ENCODE measurements at regions not wholly inside any gene's neighbourhood (a gene's known extent, or its start where the extent isn't known, plus 50 kb on each side); places are given as distances from the start of the nearest gene placed in this dataset.

DNA sequence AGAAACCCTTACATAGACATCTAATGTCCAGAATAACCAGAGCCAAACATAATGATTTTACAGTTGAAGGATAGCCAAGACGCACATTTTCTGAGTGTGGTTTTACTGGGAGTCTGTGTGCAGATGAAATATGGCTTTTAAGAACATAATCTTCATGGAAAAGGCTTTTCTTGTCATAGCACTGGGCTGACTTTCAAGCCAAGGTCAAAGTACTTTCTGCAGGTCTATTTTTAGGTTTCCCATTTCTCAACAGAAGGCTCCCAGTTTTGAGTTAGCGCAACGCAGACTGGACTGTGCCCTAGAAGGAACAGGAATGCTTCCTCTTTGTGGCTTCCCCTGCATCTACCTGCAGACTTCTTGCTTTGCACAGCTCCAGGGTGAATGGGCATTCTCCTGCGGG is 92.3 kb upstream of the UPP2 start:
- peak in 2 of 3 donors; percentile 36 to 54 for DNase-seq

DNA sequence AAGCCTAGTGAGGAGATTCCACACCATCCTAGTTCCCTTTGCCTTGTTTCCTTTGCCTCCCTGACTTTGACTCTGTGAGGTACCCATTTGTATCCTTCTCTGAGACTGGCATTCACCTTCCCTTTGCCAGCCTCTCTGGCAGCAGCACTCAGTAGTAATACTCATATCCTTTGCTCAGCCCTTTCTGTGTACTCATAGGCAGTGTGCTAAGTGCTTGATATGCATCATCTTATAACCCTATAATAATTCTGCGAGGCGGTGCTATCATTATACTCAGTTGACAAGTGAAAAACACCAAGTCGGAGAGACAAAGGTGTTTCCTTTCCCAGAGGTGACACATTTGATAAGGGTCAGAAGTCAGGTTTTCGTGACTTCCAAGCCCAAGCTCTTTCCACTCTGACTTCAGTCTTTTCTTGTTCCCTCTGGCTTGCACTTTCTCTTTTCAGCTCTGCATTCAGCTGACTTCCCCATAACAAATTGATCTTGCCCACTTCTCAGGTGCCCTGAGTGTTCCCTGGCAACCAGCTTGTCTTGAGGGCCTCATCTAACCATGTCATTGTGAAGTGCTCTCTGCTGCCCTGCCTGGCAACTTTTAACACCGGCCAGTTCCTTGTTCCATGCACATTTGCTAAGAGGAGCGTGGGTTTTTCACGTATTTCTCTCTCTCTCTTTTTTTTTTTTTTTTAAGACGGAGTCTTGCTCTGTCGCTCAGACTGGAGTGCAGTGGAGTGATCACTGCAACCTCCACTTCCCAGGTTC is 94.5 kb upstream of the UPP2 start:
- DNase-seq, result no peak

DNA sequence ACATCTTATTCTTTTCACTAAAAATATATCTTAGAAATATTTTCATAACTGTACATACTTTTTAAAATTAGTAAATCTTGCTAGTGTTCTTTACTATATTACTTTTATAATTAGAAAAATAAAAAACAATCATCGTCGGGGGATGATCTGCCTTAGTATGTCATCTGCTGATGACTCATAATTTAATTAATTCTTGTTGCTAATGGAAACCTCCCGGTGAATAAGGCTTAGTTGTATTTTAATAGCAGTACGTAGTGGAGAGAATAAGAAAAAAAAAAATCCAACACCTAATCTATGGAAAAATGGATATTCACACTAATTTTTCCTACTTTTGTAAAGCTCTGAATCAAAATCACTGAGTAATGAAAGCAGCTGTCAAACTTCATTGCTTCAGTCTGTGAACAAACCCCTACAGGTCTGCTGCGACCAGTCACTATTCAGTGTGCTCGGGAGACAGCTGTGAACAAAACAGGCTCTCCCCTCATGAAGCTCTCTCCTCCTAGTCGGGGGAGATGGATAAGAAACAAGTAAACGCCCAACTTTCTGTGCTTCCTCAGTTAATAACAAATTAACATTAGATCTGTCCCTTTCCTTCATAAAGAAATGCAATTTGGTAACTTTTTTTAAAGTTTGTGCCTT is 97.4 kb upstream of the UPP2 start:
- DNase-seq, result no peak

DNA sequence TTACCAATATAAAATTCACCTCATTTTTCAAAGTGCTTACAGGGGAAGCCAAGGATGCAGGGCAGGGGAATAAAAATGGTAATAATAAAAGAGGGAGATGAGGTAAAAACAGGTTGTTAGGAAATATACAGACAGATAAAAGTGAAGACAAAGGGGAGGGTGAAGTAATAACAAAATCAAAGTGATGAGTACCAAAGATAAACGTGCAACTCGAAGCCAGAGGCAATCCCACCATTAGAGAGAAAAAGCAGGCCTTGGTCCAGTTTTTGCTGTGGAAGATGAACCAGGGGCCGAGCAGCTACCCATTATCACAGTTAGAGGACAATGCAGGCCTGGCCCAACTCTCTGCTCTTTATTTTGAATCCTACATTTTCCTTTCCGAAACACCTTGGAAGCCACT is 99.6 kb upstream of the UPP2 start:
- DNase-seq, result no peak

DNA sequence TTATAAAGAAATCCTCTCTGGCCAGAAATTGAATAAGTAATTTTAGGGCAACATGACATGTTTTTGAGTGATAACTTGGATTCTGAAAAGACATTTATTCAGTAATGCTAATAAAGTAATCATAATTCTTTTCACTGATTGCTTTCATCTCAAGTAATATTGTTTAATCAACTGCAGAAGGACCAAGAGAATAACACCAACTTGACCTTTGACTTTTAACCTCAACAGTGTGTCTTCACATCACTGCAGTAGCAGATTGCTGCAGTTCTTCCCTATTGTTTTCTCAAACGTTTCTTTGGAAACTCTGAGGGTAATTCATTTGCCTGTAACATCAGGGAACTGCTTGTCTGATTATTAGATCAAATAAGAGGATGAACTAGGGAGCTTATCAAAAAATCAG is 104.9 kb upstream of the UPP2 start:
- no peak for DNase-seq

DNA sequence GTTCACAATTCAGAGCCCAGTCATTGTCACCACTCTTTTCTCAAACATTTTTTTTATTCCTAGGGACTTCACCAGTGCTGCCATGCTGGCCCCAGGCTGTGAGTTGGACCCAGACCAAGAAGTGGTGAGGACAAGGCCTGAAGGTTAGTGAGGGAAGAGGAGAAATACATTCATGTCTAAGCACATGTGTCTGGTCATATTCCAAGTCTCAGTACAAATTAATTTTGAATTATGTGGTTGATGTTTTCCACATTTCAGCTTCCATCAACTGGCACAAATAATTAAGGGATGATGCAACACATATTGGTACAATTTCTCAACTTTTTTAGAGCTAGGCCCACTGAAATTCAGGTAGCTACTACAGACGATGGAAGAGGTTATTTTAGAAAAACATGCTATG is 106.6 kb upstream of the UPP2 start:
- DNase-seq, result no peak

DNA sequence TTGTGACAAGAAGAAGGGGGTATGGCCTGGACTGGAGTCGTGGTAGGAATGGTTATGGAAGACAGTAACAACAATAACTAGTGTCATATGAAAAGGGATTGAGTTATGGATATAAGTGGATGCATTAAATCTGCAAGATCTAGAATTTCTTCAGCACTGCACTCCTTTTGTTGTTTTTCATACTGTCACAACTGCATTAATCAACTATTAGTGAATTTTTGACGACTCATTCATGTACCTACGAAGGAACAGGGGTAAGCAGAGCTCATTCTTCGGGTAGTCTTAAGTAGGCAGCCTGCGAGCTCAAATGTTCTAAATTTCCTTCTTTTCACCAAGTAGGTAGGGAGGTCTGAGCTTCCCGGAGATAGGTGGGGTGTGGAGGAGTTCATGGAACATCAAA is 109.7 kb upstream of the UPP2 start:
- DNase-seq, result no peak

DNA sequence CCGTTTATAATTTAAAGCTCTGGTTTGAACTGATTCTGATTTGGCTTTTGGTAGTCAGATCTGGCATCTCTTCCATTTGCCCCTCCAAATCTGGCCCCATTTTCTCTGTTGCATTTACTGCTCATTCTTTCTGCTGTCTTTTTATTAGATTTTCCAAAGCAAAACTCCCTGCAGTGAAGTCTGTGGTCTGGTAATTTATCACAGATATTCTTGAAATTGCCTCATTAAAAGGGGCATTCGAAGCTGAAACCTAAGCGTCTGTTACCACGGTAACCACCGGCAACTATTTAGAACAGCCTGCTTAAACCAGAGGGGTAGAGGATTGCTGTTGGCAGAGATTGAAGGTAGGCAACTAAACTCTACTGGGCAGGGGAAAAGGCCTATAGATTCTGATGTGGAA is 111.5 kb upstream of the UPP2 start:
- DNase-seq, result no peak

DNA sequence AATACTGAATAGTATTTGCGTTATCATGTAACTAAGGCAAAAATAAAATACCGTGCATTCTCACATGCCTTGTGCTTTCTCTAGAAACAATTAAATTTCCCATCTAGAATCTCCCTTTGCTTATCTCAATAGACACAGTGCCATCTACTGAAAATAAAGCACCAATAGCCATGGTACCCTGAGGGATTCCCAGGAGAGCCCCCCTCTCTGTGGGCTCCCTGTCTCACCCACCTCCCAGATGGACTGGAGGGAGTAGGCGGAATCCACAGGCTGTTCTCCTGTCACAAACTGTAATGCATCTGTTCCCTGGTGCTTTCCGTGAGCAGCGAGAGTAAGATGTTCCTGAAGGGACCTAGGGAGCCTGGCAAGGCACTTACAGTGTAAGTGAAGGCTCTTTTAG is 112.4 kb upstream of the UPP2 start:
- DNase-seq, result no peak

DNA sequence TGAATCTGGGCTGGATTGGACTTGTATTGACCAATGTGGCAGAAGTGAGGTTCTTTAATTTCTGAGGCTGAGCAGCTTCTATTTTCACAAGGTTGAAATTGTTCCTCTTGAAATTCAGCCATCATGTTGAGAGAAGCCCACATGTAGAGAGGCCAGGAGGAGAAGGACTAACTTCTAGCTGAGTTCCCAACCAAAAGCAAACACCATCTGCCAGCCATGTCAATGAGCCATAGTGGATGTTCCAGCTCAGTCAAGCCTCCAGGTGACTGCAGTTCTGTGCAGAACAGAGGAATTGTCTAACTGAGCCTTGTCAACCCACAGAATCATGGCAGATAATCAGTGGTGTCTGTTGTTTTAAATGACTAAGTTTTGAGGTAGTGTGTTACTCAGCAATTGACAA is 110.6 kb upstream of the ACVR1 start:
- DNase-seq, result no peak

DNA sequence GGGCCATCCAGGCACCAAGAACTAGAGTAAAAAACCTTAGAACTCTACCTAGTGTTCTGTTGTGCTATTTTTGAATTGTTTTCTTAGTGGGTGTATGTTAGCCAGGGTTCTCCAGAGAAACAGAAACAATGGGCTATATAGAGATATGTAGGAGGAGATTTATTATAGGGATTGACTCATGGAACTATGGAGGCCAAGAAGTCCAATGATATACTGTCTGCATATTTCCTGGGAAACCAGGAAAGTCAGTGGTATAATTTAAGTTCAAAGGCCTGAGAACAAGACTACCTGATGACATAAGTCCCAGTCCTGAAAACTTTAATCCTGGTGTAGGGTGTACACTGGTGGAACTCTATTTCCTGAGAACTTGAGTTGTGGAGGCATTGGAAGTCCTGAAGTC is 108.7 kb upstream of the ACVR1 start:
- no peak for DNase-seq

DNA sequence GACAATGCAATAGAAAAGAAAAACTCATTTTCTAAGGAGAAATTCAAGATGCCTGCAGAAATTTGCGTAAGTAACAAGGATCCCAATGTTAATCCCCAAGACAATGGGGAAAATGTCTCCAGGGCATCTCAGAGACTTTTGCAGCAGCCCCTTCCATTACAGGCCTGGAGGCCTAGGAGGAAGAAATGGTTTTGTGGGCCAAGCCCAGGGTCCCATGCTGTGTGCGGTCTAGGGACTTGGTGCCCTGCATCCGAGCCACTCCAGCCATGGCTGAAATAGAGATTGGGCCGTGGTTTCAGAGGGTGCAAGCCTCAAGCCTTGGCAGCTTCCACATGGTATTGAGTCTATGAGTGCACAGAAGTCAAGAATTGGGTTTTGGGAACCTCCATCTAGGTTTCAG is 103.9 kb upstream of the ACVR1 start:
- DNase-seq, result no peak

DNA sequence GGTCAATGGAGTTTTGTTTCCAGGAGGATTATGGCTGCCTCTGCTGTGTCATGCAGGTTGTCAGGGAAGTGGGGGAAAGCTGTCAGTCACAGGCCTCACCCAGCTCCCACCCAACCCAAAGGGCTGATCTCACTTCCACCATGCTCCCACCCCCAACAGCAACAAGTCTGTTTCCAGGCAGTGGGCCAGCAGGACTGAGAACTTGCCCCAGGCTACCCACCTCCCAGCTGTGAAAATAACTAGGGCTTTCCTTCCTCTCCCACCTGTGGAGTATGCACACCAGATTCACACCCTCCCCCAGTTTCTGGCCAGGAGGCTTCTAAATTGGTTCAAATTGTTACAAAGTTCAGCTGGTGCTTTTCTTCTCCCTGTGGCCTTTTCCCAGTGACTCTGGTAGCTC is 95.6 kb upstream of the ACVR1 start:
- DNase-seq, result no peak

DNA sequence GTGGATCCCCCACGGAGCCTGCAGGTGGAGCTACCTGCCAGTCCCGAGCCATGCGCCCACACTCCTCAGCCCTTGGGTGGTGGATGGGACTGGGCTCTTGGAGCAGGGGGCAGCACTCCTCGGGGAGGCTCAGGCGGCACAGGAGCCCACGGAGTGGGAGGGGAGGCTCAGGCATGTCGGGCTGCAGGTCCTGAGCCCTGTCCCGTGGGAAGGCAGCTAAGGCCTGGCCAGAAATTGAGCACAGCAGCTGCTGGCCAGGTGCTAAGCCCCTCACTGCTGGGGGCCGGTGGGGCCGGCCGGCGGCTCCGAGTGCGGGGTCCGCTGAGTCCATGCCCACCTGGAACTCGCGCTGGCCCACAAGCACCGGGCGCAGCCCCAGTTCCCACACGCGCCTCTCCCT is 91.7 kb upstream of the ACVR1 start:
- DNase-seq, result no peak

DNA sequence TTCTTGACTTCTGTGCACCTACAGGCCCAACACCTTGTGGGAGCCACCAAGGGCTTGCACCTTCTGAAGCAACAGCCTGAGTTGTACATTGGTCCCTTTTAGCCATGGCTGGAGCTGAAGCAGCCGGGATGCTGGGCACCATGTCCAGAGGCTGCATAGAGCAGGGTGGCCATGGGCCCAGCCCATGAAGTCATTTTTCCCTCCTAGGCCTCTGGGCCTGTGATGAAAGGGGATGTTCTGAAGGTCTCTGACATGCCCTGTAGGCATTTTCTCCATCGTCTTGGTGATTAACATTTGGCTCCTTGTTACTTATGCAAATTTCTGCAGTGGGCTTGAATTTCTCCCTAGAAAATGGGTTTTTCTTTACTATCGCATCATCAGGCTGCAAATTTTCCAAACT is 83.1 kb upstream of the ACVR1 start:
- DNase-seq, result no peak

DNA sequence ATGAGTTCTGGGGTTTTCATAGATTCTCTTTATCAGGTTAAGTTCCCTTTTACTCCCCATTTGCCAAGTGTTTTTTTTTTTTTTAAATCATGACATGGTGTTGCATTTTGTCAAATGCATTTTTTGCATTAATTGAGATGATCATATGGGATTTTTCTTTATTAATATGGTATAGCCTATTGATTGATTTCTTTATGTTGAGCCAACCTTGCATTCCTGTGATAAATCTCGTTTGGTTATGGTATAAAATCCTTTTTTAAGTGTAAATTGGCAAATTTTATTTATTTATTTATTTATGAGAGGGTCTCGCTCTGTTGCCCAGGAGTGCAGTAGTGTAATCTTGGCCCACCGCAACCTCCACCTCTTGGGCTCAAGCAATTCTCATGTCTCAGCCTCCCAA is 81.5 kb upstream of the ACVR1 start:
- DNase-seq, result no peak

DNA sequence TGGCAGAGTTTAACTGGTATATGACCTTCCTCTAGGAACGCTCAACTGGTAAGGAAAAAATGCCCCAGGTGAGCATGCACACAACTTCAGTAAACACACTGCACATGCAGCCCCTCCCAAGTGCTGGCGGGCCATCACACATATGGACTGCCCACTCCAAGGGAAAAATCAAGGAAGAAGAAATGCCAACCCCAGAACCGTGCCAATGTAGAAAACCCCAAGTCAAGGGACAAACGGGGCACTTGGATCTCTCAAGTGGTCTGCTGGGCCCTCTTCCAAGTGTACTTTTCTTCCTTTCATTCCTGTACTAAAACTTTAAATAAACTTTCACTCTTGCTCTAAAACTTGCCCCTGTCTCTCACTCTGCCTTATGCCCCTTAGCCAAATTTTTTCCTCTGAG is 76.4 kb upstream of the ACVR1 start:
- DNase-seq, result no peak

DNA sequence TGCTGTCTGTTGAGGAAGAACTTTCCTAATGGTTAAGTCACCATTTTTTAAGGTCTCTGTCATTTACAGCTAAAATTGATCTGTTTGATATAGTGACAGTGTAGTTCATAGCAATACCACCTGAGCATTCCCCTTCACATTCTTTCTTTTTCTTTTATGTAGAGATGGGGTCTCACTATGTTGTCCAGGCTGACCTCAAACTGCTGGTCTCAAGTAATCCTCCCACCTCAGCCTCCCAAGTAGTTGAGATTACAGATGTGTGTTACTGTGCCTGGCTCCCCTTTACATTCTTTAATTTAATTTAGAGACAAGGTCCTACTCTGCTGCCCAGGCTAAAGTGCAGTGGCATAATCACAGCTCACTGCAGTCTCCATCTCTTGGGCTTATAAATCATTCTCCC is 72.7 kb upstream of the ACVR1 start:
- DNase-seq, result no peak

DNA sequence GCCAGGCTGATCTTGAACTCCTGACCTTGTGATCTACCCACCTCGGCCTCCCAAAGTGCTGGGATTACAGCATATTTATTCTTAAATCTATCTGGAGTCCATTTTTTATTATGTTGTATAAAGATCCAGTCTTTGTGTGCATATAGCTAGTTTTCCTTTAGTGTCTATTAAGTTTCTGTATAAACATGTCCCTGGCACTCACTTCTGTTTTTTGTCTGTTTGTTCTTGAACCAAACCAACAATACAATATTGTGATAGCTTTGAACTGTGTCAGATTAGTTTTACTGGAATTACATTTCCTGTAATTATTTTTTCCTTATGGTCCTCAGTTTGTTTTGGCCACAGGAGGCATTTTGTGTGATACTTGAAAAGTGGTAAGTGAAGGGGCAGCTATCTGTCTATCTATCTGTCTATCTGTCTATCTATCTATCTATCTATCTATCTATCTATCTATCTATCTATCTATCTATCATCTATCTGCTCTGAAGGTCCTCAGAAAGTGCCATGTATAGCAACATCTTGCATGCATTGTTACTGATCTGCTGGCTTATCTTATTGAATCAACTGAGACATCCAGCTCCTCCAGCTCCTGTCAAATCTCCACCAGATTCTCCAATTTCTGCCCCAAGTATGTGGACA is 70.9 kb upstream of the ACVR1 start:
- DNase-seq, result no peak

DNA sequence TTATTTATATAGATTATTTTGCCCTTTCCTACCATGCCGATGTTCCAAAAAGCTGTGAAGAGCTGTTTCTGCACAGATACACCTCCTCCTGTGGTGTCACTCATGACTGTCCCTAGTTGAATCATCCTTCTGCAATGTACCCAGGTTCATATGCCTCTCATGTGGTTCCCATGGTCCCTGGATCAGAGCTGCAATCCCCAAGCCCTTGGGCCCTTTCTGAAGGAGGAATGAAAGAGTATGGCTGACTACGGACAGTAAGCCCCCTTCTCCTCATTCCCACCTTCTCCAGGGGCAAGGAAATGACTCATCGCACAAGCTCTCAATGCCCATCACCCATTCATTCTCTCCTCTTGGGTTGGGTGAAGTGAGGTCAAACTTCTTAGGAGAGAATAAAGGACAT is 63.9 kb upstream of the ACVR1 start:
- no peak for DNase-seq

DNA sequence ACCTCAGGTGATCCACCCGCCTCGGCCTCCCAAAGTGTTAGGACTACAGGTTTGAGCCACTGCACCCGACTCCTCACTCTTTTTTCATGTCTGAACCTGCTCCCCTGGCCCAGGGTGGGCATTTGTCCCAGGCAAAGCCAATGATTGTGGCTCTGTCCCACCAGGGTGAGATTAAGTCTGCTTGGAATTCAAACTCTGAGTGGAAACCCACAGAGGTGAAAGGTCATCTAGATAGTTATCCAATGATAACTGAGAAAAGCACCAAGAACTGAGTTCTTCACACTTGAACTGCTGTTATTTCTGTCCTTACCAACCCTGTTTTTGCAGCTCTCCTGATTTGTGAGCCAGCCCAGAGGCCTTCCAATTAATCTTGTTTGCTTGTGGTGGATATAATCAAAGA is 62.4 kb upstream of the ACVR1 start:
- no peak for DNase-seq

DNA sequence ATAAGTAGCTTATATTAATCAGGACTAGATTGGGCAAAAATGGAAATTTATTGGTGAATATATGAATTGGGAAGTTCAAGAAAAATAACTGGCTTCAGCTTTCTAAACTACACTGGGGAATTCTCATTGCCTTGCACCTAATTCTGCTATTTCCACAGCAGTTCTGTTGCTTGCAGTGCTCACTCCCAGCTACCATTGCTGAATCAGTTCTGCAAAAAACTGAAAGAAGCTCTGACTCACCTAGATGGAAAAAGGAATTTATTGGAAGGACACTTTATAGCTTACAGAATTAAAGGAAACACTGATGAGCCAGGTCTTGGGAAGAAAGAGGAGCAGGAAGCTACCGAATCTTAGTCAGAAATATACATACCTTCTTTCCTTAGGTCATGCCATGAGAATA is 60.3 kb upstream of the ACVR1 start:
- no peak for DNase-seq

DNA sequence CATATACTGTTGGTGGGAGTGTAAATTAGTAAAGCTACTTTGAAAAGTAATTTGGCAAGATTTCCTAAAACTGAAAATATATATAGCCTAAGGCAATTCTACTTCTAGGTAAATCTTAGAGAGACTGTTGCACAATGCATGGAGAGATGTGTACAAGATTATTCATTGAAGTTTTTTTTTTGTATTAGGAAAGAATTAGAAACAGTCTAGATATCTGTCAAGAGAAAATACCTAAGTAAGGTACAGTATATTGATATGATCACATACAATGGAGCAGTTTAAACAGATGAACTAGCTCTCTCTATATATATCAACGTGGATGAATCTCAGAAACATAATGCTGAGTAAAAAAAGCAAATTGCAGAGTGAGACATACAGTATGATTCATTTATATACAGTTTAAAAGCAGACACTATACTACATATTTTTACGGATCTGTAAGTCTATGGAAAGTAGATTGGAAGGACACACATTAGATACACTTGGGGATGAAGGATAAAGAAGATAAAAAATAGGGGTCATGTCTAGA is 59.3 kb upstream of the ACVR1 start:
- DNase-seq, result no peak
